H9 (cell line): ENCODE measurements at regions not wholly inside any gene's neighbourhood (a gene's known extent, or its start where the extent isn't known, plus 50 kb on each side); places are given as distances from the start of the nearest gene placed in this dataset.

ENCODE experiments used
- DNase-seq: peaks from one replicate; pipeline ENCODE4 v3.0.0-alpha.2; 2017
- H2AFZ ChIP-seq: one replicate; pipeline ENCODE4 v1.6.1; 2013; ENCODE audit warnings: mild to moderate bottlenecking, low read length, control low read depth, moderate library complexity
- H2AK5ac ChIP-seq: 2 replicates; pipeline ENCODE4 v1.6.1; 2013; ENCODE audit warnings: low read length, control low read depth, mixed read lengths; ENCODE audit not compliant: insufficient read length
- H2BK120ac ChIP-seq: one replicate; pipeline ENCODE4 v1.6.1; 2013; ENCODE audit warnings: low read depth, mild to moderate bottlenecking, low read length, control low read depth, inconsistent platforms; ENCODE audit not compliant: poor library complexity, severe bottlenecking
- H2BK12ac ChIP-seq: 2 replicates; pipeline ENCODE4 v1.6.1; 2013; ENCODE audit warnings: low read length, control low read depth, mixed read lengths, low read depth; ENCODE audit not compliant: insufficient read length
- H2BK15ac ChIP-seq: 2 replicates; pipeline ENCODE4 v1.6.1; 2013; ENCODE audit warnings: low read depth, low read length, control low read depth
- H2BK20ac ChIP-seq: one replicate; pipeline ENCODE4 v1.6.1; 2013; ENCODE audit warnings: low read depth, mild to moderate bottlenecking, low read length, control low read depth, inconsistent platforms; ENCODE audit not compliant: poor library complexity, severe bottlenecking
- H2BK5ac ChIP-seq: 2 replicates; pipeline ENCODE4 v1.6.1; 2013; ENCODE audit warnings: low read length, control low read depth, mixed read lengths; ENCODE audit not compliant: insufficient read length
- H3K14ac ChIP-seq: 2 replicates; pipeline ENCODE4 v1.6.1; 2013; ENCODE audit warnings: low read length, control low read depth; ENCODE audit not compliant: insufficient read depth
- H3K18ac ChIP-seq: 2 replicates; pipeline ENCODE4 v1.6.1; 2013; ENCODE audit warnings: low read depth, mild to moderate bottlenecking, mixed read lengths, low read length, control low read depth; ENCODE audit not compliant: insufficient read length
- H3K23ac ChIP-seq: 2 replicates; pipeline ENCODE4 v1.6.1; 2013; ENCODE audit warnings: low read length, control low read depth, mixed read lengths, low read depth; ENCODE audit not compliant: insufficient read length
- H3K23me2 ChIP-seq: 2 replicates; pipeline ENCODE4 v1.6.1; 2013; ENCODE audit warnings: low read depth, mild to moderate bottlenecking, mixed read lengths, low read length, control low read depth; ENCODE audit not compliant: insufficient read length, poor library complexity, severe bottlenecking
- H3K27ac ChIP-seq: 2 replicates; pipeline ENCODE4 v1.5.1; 2013; ENCODE audit warnings: low read length, control low read depth, mixed read lengths, low read depth; ENCODE audit not compliant: insufficient read length
- H3K27me3 ChIP-seq: 2 replicates; pipeline ENCODE4 v1.6.1; 2013; ENCODE audit warnings: low read length, control low read depth, inconsistent platforms; ENCODE audit not compliant: insufficient read depth
- H3K4ac ChIP-seq: 2 replicates; pipeline ENCODE4 v1.6.1; 2013; ENCODE audit warnings: low read depth, mild to moderate bottlenecking, control low read depth, inconsistent platforms, low read length, moderate library complexity
- H3K4me1 ChIP-seq: 2 replicates; pipeline ENCODE4 v1.6.1; 2013; ENCODE audit warnings: low read length, control low read depth, inconsistent platforms; ENCODE audit not compliant: insufficient read depth
- H3K4me2 ChIP-seq: 2 replicates; pipeline ENCODE4 v1.6.1; 2013; ENCODE audit warnings: low read length, control low read depth, mixed read lengths; ENCODE audit not compliant: insufficient read length, insufficient read depth
- H3K56ac ChIP-seq: 2 replicates; pipeline ENCODE4 v1.6.1; 2013; ENCODE audit warnings: low read depth, mild to moderate bottlenecking, mixed read lengths, low read length, control low read depth; ENCODE audit not compliant: insufficient read length
- H3K79me1 ChIP-seq: 2 replicates; pipeline ENCODE4 v1.6.1; 2013; ENCODE audit warnings: low read depth, mild to moderate bottlenecking, moderate library complexity, low read length, control low read depth, inconsistent platforms; ENCODE audit not compliant: insufficient read depth, poor library complexity, severe bottlenecking
- H3K79me2 ChIP-seq: 2 replicates; pipeline ENCODE4 v1.6.1; 2013; ENCODE audit warnings: low read length, control low read depth, inconsistent platforms; ENCODE audit not compliant: insufficient read depth
- H3K9ac ChIP-seq: 2 replicates; pipeline ENCODE4 v1.6.1; 2013; ENCODE audit warnings: low read length, control low read depth, mixed read lengths; ENCODE audit not compliant: insufficient read length; ENCODE audit errors: extremely low read depth
- H3K9me3 ChIP-seq: one replicate; pipeline ENCODE4 v1.6.1; 2013; ENCODE audit warnings: low read depth, low read length, inconsistent platforms; ENCODE audit not compliant: control insufficient read depth
- H3T11ph ChIP-seq: one replicate; pipeline ENCODE4 v1.6.1; 2013; ENCODE audit warnings: mild to moderate bottlenecking, low read length, control low read depth, inconsistent platforms
- H4K20me1 ChIP-seq: one replicate; pipeline ENCODE4 v1.6.1; 2013; ENCODE audit not compliant: control insufficient read depth, insufficient read length, insufficient read depth
- H4K5ac ChIP-seq: 2 replicates; pipeline ENCODE4 v1.6.1; 2013; ENCODE audit warnings: low read depth, mild to moderate bottlenecking, mixed read lengths, low read length, control low read depth; ENCODE audit not compliant: insufficient read length
- H4K8ac ChIP-seq: replicated peaks from 2 replicates; pipeline ENCODE4 v1.6.1; 2013; ENCODE audit warnings: low read length, control low read depth, mixed read lengths, low read depth; ENCODE audit not compliant: insufficient read length
- H4K91ac ChIP-seq: 2 replicates; pipeline ENCODE4 v1.6.1; 2013; ENCODE audit warnings: low read depth, mild to moderate bottlenecking, moderate library complexity, mixed read lengths, low read length, control low read depth; ENCODE audit not compliant: insufficient read length
- H3K27ac Mint-ChIP-seq, 3 experiments: 2 replicates in 2 of 3; 3 replicates in 1 of 3; pipeline ENCODE4 v1.8.0; 2020 to 2021; ENCODE audit warnings: mixed read lengths in 3 of 3, mild to moderate bottlenecking in 1 of 3, moderate library complexity in 1 of 3
- H3K27me3 Mint-ChIP-seq: 2 replicates; pipeline ENCODE4 v1.8.0; 2021; ENCODE audit warnings: low read depth, mild to moderate bottlenecking, moderate library complexity, mixed read lengths
- H3K36me3 Mint-ChIP-seq, 3 experiments: 2 replicates in 2 of 3; 3 replicates in 1 of 3; pipeline ENCODE4 v1.8.0; 2020 to 2021; ENCODE audit warnings: low read depth in 3 of 3, mixed read lengths in 3 of 3; ENCODE audit not compliant: insufficient read depth in 1 of 3
- H3K4me1 Mint-ChIP-seq, 2 experiments: 2 replicates each; pipeline ENCODE4 v1.8.0; 2020; ENCODE audit warnings: mixed read lengths in 2 of 2
- H3K4me3 Mint-ChIP-seq, 2 experiments: 2 replicates in 1 of 2; 3 replicates in 1 of 2; pipeline ENCODE4 v1.8.0; 2020 to 2021; ENCODE audit warnings: mild to moderate bottlenecking in 2 of 2, mixed read lengths in 2 of 2, moderate library complexity in 1 of 2
- H3K9me3 Mint-ChIP-seq, 2 experiments: 2 replicates in 1 of 2; 3 replicates in 1 of 2; pipeline ENCODE4 v1.8.0; 2020; ENCODE audit warnings: mild to moderate bottlenecking in 2 of 2, mixed read lengths in 2 of 2, moderate library complexity in 1 of 2
- CTCF ChIP-seq: fragments of 200-600 bp; sonication (generic); conservative IDR thresholded peaks from 3 replicates; pipeline ENCODE4 v1.8.0; 2021; ENCODE audit warnings: antibody characterized with exemption, mild to moderate bottlenecking
- WGBS: extraction: QIAGEN DNeasy Blood & Tissue Kit; methylation state at CpG from one replicate; pipeline ENCODE4 v1.1.7; 2013; ENCODE audit warnings: missing lambda C conversion rate, low lambda C conversion rate, mixed read lengths; ENCODE audit not compliant: insufficient read length; ENCODE audit errors: extremely low coverage; 5-methylcytosine and 5-hydroxymethylcytosine counted together

GRCh38 chr4:82284858-82285805, 88.7 kb downstream of the HNRNPD start:
- no CpG with 5 or more reads among the region's 61 CpGs for WGBS
- no peak overlapping the region for H3K27ac Mint-ChIP-seq

More at GRCh38 chr4:82284858-82285805, 88.7 kb downstream of the HNRNPD start:
- H4K91ac ChIP-seq = no peak overlapping the region
- H3K9me3 Mint-ChIP-seq = no peaks in the 10 kb centered on the region
- no peak overlapping the region for H2BK5ac ChIP-seq
- H3K9ac ChIP-seq = peak overlapping the region; percentile 65
- H3K4me1 Mint-ChIP-seq = peaks cover 7 to 14% of the 10 kb centered on the region in 2 experiments
- no peak overlapping the region for H2AK5ac ChIP-seq
- H4K20me1 ChIP-seq = no peaks in the 10 kb centered on the region
- peak overlapping the region; percentile 67 for H3K4me2 ChIP-seq
- H3K4me3 Mint-ChIP-seq = peak overlapping the region; percentile 51 to 71
- peaks cover 18% of the 10 kb centered on the region for H3K27me3 Mint-ChIP-seq
- no peak overlapping the region for H3K14ac ChIP-seq
- TF ChIP-seq CTCF = peak; percentile 92
- no peak overlapping the region for H4K8ac ChIP-seq
- H2BK120ac ChIP-seq = no peak overlapping the region
- H3K23ac ChIP-seq = no peak overlapping the region
- H2BK12ac ChIP-seq = no peak overlapping the region
- DNase-seq = peak; percentile 100
- no peak overlapping the region for H3K4ac ChIP-seq
- no peaks in the 10 kb centered on the region for H3K79me1 ChIP-seq
- H3T11ph ChIP-seq = no peak overlapping the region
- H3K79me2 ChIP-seq = no peaks in the 10 kb centered on the region
- no peak overlapping the region for H2BK15ac ChIP-seq
- peaks cover 8% of the 10 kb centered on the region for H3K23me2 ChIP-seq
- no peak overlapping the region for H3K56ac ChIP-seq
- H4K5ac ChIP-seq = no peak overlapping the region
- H3K27ac ChIP-seq = no peak overlapping the region
- no peaks in the 10 kb centered on the region; the same call in 1 of the 2 replicates for H3K27me3 ChIP-seq
- H3K18ac ChIP-seq = no peak overlapping the region
- H3K36me3 Mint-ChIP-seq = no peaks in the 10 kb centered on the region
- no peak overlapping the region for H2BK20ac ChIP-seq
- H3K4me1 ChIP-seq = no peaks in the 10 kb centered on the region; the same call in 1 of the 2 replicates
- H3K9me3 ChIP-seq = no peaks in the 10 kb centered on the region
- H2AFZ ChIP-seq = peak overlapping the region; percentile 100
